GM23338 (cell line): ENCODE measurements at regions not wholly inside any gene's neighbourhood (a gene's known extent, or its start where the extent isn't known, plus 50 kb on each side); places are given as distances from the start of the nearest gene placed in this dataset.

Source experiments
- ATAC-seq: fragments of 200-7000 bp; cut with Tn5 transposase; 3 replicates; pipeline ENCODE4 v1.9.1; 2020
- DNase-seq: peaks from one replicate; pipeline ENCODE4 v3.0.0-alpha.2; 2015; ENCODE audit warnings: low spot score
- H2AFZ ChIP-seq: fragments of 200-600 bp; sonication (generic); 2 replicates; pipeline ENCODE4 v1.8.0; 2016; ENCODE audit warnings: antibody characterized with exemption, mild to moderate bottlenecking, moderate library complexity
- H3F3A ChIP-seq: fragments of 200-600 bp; sonication (generic); replicated peaks from 2 replicates; pipeline ENCODE4 v1.8.0; 2017; ENCODE audit warnings: antibody characterized with exemption, mixed run types, low read depth
- H3K27ac ChIP-seq: fragments of 200-600 bp; sonication (generic); 2 replicates; pipeline ENCODE4 v1.6.1; 2016; ENCODE audit warnings: low read depth
- H3K27me3 ChIP-seq: fragments of 200-600 bp; sonication (generic); 2 replicates; pipeline ENCODE4 v1.8.0; 2016; ENCODE audit warnings: mild to moderate bottlenecking, mixed run types, moderate library complexity; ENCODE audit not compliant: insufficient read depth
- H3K36me3 ChIP-seq: fragments of 200-600 bp; sonication (generic); 2 replicates; pipeline ENCODE4 v1.8.0; 2016; ENCODE audit warnings: mild to moderate bottlenecking; ENCODE audit not compliant: insufficient read depth
- H3K4me1 ChIP-seq: fragments of 200-600 bp; sonication (generic); 2 replicates; pipeline ENCODE4 v1.8.0; 2016; ENCODE audit warnings: mild to moderate bottlenecking, moderate library complexity; ENCODE audit not compliant: insufficient read depth
- H3K4me2 ChIP-seq: fragments of 200-600 bp; sonication (generic); 2 replicates; pipeline ENCODE4 v1.7.1; 2017; ENCODE audit warnings: mixed run types
- H3K4me3 ChIP-seq: fragments of 200-600 bp; sonication (generic); 2 replicates; pipeline ENCODE4 v1.6.1; 2016; ENCODE audit warnings: mixed run types
- H3K79me2 ChIP-seq: fragments of 200-600 bp; sonication (generic); replicated peaks from 2 replicates; pipeline ENCODE4 v1.8.0; 2017; ENCODE audit warnings: mild to moderate bottlenecking; ENCODE audit not compliant: insufficient read depth
- H3K9me2 ChIP-seq: fragments of 200-600 bp; sonication (generic); 2 replicates; pipeline ENCODE4 v1.8.0; 2017; ENCODE audit not compliant: insufficient read depth
- H4K20me1 ChIP-seq: fragments of 200-600 bp; sonication (generic); replicated peaks from 2 replicates; pipeline ENCODE4 v1.8.0; 2017; ENCODE audit warnings: mild to moderate bottlenecking; ENCODE audit not compliant: insufficient read depth
- H3K27ac Mint-ChIP-seq: 2 replicates; pipeline ENCODE4 v1.8.0; 2020; ENCODE audit warnings: inconsistent platforms, mild to moderate bottlenecking, moderate library complexity, mixed read lengths
- H3K27me3 Mint-ChIP-seq: 3 replicates; pipeline ENCODE4 v1.8.0; 2022; ENCODE audit warnings: low read depth, mild to moderate bottlenecking, moderate library complexity, mixed read lengths, inconsistent platforms; ENCODE audit not compliant: insufficient read depth, poor library complexity
- H3K36me3 Mint-ChIP-seq: 3 replicates; pipeline ENCODE4 v1.8.0; 2021; ENCODE audit warnings: low read depth, mild to moderate bottlenecking, inconsistent platforms, moderate library complexity, mixed read lengths
- H3K4me1 Mint-ChIP-seq: 3 replicates; pipeline ENCODE4 v1.8.0; 2020; ENCODE audit warnings: mild to moderate bottlenecking, inconsistent platforms, mixed read lengths
- H3K4me3 Mint-ChIP-seq: 3 replicates; pipeline ENCODE4 v1.8.0; 2021; ENCODE audit warnings: moderate library complexity, mild to moderate bottlenecking, inconsistent platforms, mixed read lengths
- H3K9me3 Mint-ChIP-seq: 3 replicates; pipeline ENCODE4 v1.8.0; 2020; ENCODE audit warnings: moderate library complexity, mild to moderate bottlenecking, inconsistent platforms, mixed read lengths
- STAT1 ChIP-seq: IDR thresholded peaks from one replicate; pipeline ENCODE4 v1.6.1; 2016; ENCODE audit warnings: antibody characterized with exemption; ENCODE audit not compliant: unreplicated experiment
- TF ChIP-seq, protein P1 (sequence below), 2 experiments: fragments of 200-600 bp in 1 of 2; sonication (generic) in 1 of 2; conservative IDR thresholded peaks; 2 replicates each; pipeline versions ENCODE4 v1.5.1 to v1.6.1; 2016 to 2017; ENCODE audit warnings: antibody characterized with exemption in 2 of 2, low read depth in 2 of 2, mild to moderate bottlenecking in 2 of 2, moderate library complexity in 1 of 2
- TF ChIP-seq, protein P2 (sequence below): IDR thresholded peaks from one replicate; pipeline ENCODE4 v1.6.1; 2018; ENCODE audit warnings: antibody characterized with exemption; ENCODE audit not compliant: unreplicated experiment
- TF ChIP-seq, protein P3 (sequence below): fragments of 250-450 bp; sonication (Bioruptor Pico); IDR thresholded peaks from 2 replicates; pipeline ENCODE4 v1.5.0; 2020; ENCODE audit warnings: mild to moderate bottlenecking, moderate library complexity
- TF ChIP-seq, protein P4 (sequence below): IDR thresholded peaks from 2 replicates; pipeline ENCODE4 v1.6.1; 2016; ENCODE audit warnings: antibody characterized with exemption

DNA sequence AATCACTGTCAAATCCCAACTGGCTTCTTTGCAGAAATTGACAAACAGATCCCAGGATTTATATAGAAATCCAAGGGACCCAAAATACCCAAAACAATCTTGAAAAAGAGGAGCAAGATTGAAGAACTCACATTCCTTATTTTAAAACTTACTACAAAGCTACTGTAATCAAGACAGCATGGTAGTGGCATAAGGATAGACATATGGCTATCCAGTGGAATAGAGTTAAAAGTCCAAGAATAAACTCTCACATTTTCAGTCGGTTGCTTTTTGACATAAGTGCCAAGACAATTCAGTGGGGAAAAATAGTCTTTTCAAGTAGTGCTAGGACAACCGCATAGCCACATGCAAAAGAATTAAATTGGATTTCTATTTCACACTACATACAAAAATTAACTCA lies 81.0 kb upstream of the HOXC13 start (continued):
- TF ChIP-seq, protein P1, sequence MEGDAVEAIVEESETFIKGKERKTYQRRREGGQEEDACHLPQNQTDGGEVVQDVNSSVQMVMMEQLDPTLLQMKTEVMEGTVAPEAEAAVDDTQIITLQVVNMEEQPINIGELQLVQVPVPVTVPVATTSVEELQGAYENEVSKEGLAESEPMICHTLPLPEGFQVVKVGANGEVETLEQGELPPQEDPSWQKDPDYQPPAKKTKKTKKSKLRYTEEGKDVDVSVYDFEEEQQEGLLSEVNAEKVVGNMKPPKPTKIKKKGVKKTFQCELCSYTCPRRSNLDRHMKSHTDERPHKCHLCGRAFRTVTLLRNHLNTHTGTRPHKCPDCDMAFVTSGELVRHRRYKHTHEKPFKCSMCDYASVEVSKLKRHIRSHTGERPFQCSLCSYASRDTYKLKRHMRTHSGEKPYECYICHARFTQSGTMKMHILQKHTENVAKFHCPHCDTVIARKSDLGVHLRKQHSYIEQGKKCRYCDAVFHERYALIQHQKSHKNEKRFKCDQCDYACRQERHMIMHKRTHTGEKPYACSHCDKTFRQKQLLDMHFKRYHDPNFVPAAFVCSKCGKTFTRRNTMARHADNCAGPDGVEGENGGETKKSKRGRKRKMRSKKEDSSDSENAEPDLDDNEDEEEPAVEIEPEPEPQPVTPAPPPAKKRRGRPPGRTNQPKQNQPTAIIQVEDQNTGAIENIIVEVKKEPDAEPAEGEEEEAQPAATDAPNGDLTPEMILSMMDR (conservative IDR thresholded peaks at IDR 0.05; ENCODE audit: low read depth in 2 of 2), result no peak
- TF ChIP-seq, protein P2, sequence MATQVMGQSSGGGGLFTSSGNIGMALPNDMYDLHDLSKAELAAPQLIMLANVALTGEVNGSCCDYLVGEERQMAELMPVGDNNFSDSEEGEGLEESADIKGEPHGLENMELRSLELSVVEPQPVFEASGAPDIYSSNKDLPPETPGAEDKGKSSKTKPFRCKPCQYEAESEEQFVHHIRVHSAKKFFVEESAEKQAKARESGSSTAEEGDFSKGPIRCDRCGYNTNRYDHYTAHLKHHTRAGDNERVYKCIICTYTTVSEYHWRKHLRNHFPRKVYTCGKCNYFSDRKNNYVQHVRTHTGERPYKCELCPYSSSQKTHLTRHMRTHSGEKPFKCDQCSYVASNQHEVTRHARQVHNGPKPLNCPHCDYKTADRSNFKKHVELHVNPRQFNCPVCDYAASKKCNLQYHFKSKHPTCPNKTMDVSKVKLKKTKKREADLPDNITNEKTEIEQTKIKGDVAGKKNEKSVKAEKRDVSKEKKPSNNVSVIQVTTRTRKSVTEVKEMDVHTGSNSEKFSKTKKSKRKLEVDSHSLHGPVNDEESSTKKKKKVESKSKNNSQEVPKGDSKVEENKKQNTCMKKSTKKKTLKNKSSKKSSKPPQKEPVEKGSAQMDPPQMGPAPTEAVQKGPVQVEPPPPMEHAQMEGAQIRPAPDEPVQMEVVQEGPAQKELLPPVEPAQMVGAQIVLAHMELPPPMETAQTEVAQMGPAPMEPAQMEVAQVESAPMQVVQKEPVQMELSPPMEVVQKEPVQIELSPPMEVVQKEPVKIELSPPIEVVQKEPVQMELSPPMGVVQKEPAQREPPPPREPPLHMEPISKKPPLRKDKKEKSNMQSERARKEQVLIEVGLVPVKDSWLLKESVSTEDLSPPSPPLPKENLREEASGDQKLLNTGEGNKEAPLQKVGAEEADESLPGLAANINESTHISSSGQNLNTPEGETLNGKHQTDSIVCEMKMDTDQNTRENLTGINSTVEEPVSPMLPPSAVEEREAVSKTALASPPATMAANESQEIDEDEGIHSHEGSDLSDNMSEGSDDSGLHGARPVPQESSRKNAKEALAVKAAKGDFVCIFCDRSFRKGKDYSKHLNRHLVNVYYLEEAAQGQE, result no peak

DNA sequence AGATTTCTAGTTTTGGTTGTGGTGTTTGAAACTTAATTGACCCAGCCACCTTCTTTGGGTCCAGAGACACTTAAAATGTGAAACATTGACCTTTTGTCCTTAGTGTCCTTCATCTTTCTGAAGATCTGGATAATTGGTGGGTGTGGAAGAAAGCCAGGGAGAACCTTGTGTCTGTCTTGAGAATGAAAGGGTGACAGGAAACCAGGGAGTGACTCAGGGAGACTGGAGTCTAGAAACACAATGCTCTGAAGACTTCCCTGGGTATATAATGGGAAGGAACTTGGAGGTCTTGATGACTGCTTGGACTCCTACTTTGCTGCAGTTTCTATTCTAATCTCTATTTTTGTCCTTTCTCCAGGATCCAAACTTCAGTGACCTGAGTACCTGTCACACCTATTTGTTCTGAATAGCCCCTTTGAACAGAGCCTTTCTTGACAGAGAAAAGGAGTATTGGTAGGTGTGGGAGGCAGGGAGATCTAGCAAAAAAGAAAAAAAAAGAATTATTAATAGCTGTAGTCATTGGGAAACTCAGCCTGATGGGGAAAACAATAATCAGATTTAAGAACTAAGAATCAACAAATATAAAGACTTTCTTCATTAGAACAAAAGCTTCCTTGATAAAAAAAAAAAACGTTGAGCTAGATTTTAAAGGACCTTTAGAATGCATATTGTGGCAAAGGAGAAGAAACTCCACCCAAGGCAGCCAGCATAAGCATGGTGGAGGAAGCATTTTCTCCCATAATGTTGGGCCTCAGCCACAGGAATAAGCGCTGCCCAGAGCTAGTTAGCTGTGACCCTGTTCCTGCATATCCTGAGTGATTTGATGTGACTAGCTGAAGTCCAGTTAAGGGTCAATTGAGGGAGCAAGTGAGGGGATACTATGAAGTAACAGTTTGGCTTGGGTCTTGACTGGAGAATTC lies 77.9 kb upstream of the HOXC13 start:
- Histone ChIP-seq H3K4me1 (no peaks in the 10 kb centered on the region), H2AFZ (no peak overlapping the region), H3K4me3 (no peak overlapping the region), H3F3A (no peaks in the 10 kb centered on the region), H3K27ac (no peak overlapping the region), H3K4me2 (no peak overlapping the region), H3K9me2 (no peaks in the 10 kb centered on the region; the same call in 1 of the 2 replicates), H3K79me2 (no peaks in the 10 kb centered on the region), H3K36me3 (no peaks in the 10 kb centered on the region), H3K27me3 (no peaks in the 10 kb centered on the region; the same call in 1 of the 2 replicates), H4K20me1 (no peaks in the 10 kb centered on the region)
- no peak for ATAC-seq
- no peak overlapping the region for H3K27ac Mint-ChIP-seq
- no peaks in the 10 kb centered on the region for H3K27me3 Mint-ChIP-seq
- H3K4me3 Mint-ChIP-seq, result no peak overlapping the region
- no peaks in the 10 kb centered on the region for H3K36me3 Mint-ChIP-seq
- no peak for DNase-seq
- H3K4me1 Mint-ChIP-seq, result no peaks in the 10 kb centered on the region
- TF ChIP-seq STAT1, result no peak
- TF ChIP-seq, protein P3, sequence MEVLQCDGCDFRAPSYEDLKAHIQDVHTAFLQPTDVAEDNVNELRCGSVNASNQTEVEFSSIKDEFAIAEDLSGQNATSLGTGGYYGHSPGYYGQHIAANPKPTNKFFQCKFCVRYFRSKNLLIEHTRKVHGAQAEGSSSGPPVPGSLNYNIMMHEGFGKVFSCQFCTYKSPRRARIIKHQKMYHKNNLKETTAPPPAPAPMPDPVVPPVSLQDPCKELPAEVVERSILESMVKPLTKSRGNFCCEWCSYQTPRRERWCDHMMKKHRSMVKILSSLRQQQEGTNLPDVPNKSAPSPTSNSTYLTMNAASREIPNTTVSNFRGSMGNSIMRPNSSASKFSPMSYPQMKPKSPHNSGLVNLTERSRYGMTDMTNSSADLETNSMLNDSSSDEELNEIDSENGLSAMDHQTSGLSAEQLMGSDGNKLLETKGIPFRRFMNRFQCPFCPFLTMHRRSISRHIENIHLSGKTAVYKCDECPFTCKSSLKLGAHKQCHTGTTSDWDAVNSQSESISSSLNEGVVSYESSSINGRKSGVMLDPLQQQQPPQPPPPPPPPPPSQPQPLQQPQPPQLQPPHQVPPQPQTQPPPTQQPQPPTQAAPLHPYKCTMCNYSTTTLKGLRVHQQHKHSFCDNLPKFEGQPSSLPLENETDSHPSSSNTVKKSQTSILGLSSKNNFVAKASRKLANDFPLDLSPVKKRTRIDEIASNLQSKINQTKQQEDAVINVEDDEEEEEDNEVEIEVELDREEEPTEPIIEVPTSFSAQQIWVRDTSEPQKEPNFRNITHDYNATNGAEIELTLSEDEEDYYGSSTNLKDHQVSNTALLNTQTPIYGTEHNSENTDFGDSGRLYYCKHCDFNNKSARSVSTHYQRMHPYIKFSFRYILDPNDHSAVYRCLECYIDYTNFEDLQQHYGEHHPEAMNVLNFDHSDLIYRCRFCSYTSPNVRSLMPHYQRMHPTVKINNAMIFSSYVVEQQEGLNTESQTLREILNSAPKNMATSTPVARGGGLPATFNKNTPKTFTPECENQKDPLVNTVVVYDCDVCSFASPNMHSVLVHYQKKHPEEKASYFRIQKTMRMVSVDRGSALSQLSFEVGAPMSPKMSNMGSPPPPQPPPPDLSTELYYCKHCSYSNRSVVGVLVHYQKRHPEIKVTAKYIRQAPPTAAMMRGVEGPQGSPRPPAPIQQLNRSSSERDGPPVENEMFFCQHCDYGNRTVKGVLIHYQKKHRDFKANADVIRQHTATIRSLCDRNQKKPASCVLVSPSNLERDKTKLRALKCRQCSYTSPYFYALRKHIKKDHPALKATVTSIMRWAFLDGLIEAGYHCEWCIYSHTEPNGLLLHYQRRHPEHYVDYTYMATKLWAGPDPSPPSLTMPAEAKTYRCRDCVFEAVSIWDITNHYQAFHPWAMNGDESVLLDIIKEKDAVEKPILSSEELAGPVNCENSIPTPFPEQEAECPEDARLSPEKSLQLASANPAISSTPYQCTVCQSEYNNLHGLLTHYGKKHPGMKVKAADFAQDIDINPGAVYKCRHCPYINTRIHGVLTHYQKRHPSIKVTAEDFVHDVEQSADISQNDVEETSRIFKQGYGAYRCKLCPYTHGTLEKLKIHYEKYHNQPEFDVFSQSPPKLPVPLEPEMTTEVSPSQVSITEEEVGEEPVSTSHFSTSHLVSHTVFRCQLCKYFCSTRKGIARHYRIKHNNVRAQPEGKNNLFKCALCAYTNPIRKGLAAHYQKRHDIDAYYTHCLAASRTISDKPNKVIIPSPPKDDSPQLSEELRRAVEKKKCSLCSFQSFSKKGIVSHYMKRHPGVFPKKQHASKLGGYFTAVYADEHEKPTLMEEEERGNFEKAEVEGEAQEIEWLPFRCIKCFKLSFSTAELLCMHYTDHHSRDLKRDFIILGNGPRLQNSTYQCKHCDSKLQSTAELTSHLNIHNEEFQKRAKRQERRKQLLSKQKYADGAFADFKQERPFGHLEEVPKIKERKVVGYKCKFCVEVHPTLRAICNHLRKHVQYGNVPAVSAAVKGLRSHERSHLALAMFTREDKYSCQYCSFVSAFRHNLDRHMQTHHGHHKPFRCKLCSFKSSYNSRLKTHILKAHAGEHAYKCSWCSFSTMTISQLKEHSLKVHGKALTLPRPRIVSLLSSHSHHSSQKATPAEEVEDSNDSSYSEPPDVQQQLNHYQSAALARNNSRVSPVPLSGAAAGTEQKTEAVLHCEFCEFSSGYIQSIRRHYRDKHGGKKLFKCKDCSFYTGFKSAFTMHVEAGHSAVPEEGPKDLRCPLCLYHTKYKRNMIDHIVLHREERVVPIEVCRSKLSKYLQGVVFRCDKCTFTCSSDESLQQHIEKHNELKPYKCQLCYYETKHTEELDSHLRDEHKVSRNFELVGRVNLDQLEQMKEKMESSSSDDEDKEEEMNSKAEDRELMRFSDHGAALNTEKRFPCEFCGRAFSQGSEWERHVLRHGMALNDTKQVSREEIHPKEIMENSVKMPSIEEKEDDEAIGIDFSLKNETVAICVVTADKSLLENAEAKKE (CRISPR knock-in tag), result no peak
- TF ChIP-seq, protein P2, result no peak
- TF ChIP-seq, protein P4, sequence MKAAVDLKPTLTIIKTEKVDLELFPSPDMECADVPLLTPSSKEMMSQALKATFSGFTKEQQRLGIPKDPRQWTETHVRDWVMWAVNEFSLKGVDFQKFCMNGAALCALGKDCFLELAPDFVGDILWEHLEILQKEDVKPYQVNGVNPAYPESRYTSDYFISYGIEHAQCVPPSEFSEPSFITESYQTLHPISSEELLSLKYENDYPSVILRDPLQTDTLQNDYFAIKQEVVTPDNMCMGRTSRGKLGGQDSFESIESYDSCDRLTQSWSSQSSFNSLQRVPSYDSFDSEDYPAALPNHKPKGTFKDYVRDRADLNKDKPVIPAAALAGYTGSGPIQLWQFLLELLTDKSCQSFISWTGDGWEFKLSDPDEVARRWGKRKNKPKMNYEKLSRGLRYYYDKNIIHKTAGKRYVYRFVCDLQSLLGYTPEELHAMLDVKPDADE, result no peak
- H3K9me3 Mint-ChIP-seq, result no peaks in the 10 kb centered on the region
